ENCODE measurements at regions not wholly inside any gene's neighbourhood (a gene's known extent, or its start where the extent isn't known, plus 50 kb on each side); places are given as distances from the start of the nearest gene placed in this dataset.

GRCh38 chr10:118473305-118473960, 122.0 kb downstream of the PRLHR start:
- no peaks in the 10 kb centered on the region for H3K9me3 ChIP-seq (ENCODE audit: insufficient read depth, low read depth)
- no peaks in the 10 kb centered on the region for H3F3A ChIP-seq (ENCODE audit: insufficient read depth, low read depth)
- no peaks in the 10 kb centered on the region for H4K20me1 ChIP-seq (ENCODE audit: insufficient read depth)
- no peaks in the 10 kb centered on the region for H3K79me2 ChIP-seq (ENCODE audit: low read depth)
- no peak for DNase-seq
- H3K9me2 ChIP-seq (ENCODE audit: insufficient read depth): no peaks in the 10 kb centered on the region
- H3K36me3 ChIP-seq (ENCODE audit: low read depth): no peaks in the 10 kb centered on the region
- no TSS peak for BruUV-seq (replicated peaks)
- no peak overlapping the region for H3K4me3 ChIP-seq
- no peak overlapping the region for H3K27ac ChIP-seq
- POLR2A ChIA-PET (ENCODE audit: unreplicated experiment): no interaction called here
- CTCF ChIA-PET: no interaction called here
- no peaks in the 10 kb centered on the region for H3K4me1 ChIP-seq (replicated peaks; ENCODE audit: insufficient read depth)
- TF ChIP-seq CTCF (conservative IDR thresholded peaks at IDR 0.05) (no peak), EZH2 (IDR thresholded peaks at IDR 0.05; ENCODE audit: low read depth) (no peak)
- intact Hi-C loops (cut with micrococcal nuclease; ENCODE audit: unreplicated experiment): no loop called here
- H3K27me3 ChIP-seq (ENCODE audit: insufficient read depth, low read depth): no peaks in the 10 kb centered on the region
- no peak overlapping the region for H2AFZ ChIP-seq
- H3K4me2 ChIP-seq: no peak overlapping the region

- no peaks in the 10 kb centered on the region for H3K79me2 ChIP-seq (ENCODE audit: low read depth)
- H3K27me3 ChIP-seq (ENCODE audit: insufficient read depth, low read depth): no peaks in the 10 kb centered on the region
- H2AFZ ChIP-seq: no peak overlapping the region
- no peaks in the 10 kb centered on the region for H4K20me1 ChIP-seq (ENCODE audit: insufficient read depth)
- H3K4me3 ChIP-seq: no peak overlapping the region
- no TSS peak for BruUV-seq (replicated peaks)
- H3K4me1 ChIP-seq (replicated peaks; ENCODE audit: insufficient read depth): no peaks in the 10 kb centered on the region
- H3K9me3 ChIP-seq (ENCODE audit: insufficient read depth, low read depth): no peaks in the 10 kb centered on the region
- ChIA-PET CTCF (no interaction called here), POLR2A (ENCODE audit: unreplicated experiment) (no interaction called here)
- DNase-seq: no peak
- no peak overlapping the region for H3K4me2 ChIP-seq
- no peak overlapping the region for H3K27ac ChIP-seq
- TF ChIP-seq EZH2 (IDR thresholded peaks at IDR 0.05; ENCODE audit: low read depth) (no peak), CTCF (conservative IDR thresholded peaks at IDR 0.05) (no peak)
- H3F3A ChIP-seq (ENCODE audit: insufficient read depth, low read depth): no peaks in the 10 kb centered on the region
- no peaks in the 10 kb centered on the region for H3K36me3 ChIP-seq (ENCODE audit: low read depth)
- no peaks in the 10 kb centered on the region for H3K9me2 ChIP-seq (ENCODE audit: insufficient read depth)
- intact Hi-C loops (cut with micrococcal nuclease; ENCODE audit: unreplicated experiment): no loop called here
These were observed 122.8 kb downstream of the PRLHR start for GRCh38 chr10:118472415-118473304.

- no peaks in the 10 kb centered on the region for H3K4me1 ChIP-seq (replicated peaks; ENCODE audit: insufficient read depth)
- no peak overlapping the region for H3K27ac ChIP-seq
- BruUV-seq (replicated peaks): no TSS peak
- intact Hi-C loops (cut with micrococcal nuclease; ENCODE audit: unreplicated experiment): no loop called here
- no peak overlapping the region for H3K4me3 ChIP-seq
- ChIA-PET POLR2A (ENCODE audit: unreplicated experiment) (no interaction called here), CTCF (no interaction called here)
- no peaks in the 10 kb centered on the region for H3F3A ChIP-seq (ENCODE audit: insufficient read depth, low read depth)
- H3K9me2 ChIP-seq (ENCODE audit: insufficient read depth): no peaks in the 10 kb centered on the region
- H3K9me3 ChIP-seq (ENCODE audit: insufficient read depth, low read depth): no peaks in the 10 kb centered on the region
- no peaks in the 10 kb centered on the region for H3K79me2 ChIP-seq (ENCODE audit: low read depth)
- TF ChIP-seq EZH2 (IDR thresholded peaks at IDR 0.05; ENCODE audit: low read depth): no peak
- TF ChIP-seq CTCF (conservative IDR thresholded peaks at IDR 0.05): no peak
- no peaks in the 10 kb centered on the region for H4K20me1 ChIP-seq (ENCODE audit: insufficient read depth)
- no peak for DNase-seq
- H2AFZ ChIP-seq: no peak overlapping the region
- H3K36me3 ChIP-seq (ENCODE audit: low read depth): no peaks in the 10 kb centered on the region
- no peak overlapping the region for H3K4me2 ChIP-seq
- no peaks in the 10 kb centered on the region for H3K27me3 ChIP-seq (ENCODE audit: insufficient read depth, low read depth)
These were observed 123.6 kb downstream of the PRLHR start for GRCh38 chr10:118471863-118472262.
